ENCODE measurements at regions not wholly inside any gene's neighbourhood (a gene's known extent, or its start where the extent isn't known, plus 50 kb on each side); places are given as distances from the start of the nearest gene placed in this dataset.

DNA sequence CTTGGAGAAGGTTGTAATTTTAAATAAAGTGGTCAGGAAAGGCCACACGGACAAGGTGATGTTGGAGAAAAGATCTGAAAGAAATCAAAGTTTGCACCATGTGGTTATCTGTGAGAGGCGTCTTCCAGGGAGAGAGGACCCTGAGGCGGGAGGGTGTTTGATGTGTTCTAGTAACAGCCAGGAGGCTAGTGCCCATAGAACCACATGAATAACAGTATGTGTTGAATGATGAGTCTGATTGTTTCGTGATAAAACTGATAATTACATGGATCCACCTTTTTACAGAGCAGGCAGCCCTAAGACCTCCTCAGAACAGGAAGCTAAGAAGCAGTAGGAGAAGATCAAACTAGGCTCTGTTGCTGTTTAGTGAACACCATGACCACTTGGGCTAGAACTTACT lies 91.4 kb downstream of the SCG2 start:
- no peak overlapping the region for H3K4me3 ChIP-seq (ENCODE audit: low read depth, low read length)
- TF ChIP-seq, protein P1, sequence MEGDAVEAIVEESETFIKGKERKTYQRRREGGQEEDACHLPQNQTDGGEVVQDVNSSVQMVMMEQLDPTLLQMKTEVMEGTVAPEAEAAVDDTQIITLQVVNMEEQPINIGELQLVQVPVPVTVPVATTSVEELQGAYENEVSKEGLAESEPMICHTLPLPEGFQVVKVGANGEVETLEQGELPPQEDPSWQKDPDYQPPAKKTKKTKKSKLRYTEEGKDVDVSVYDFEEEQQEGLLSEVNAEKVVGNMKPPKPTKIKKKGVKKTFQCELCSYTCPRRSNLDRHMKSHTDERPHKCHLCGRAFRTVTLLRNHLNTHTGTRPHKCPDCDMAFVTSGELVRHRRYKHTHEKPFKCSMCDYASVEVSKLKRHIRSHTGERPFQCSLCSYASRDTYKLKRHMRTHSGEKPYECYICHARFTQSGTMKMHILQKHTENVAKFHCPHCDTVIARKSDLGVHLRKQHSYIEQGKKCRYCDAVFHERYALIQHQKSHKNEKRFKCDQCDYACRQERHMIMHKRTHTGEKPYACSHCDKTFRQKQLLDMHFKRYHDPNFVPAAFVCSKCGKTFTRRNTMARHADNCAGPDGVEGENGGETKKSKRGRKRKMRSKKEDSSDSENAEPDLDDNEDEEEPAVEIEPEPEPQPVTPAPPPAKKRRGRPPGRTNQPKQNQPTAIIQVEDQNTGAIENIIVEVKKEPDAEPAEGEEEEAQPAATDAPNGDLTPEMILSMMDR (conservative IDR thresholded peaks at IDR 0.05; ENCODE audit: low read depth, low read length) = no peak
- no peak for DNase-seq (ENCODE audit: low read depth)

DNA sequence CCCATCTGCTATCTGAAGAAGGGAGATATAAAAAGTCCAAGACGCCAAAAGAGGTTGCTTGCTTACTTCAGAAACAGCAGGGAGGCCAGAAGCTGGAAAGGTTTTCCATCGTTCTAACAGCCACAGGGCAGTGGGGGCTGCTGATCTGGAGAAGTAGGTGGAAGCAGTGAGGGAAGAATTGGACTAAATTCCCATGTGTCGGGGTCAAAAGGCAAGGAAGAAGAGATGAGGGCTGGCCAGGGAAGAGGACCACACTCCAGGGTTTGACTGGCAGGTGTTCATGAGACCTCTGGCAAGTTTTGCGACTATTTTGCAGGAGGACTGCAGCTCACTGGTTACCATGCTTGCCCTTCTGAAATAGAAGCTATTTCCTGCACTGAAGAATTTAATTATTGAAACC lies 91.0 kb downstream of the SCG2 start:
- H3K4me3 ChIP-seq (ENCODE audit: low read depth, low read length) = no peak overlapping the region
- no peak for DNase-seq (ENCODE audit: low read depth)
- TF ChIP-seq, protein P1 (conservative IDR thresholded peaks at IDR 0.05; ENCODE audit: low read depth, low read length) = no peak

DNA sequence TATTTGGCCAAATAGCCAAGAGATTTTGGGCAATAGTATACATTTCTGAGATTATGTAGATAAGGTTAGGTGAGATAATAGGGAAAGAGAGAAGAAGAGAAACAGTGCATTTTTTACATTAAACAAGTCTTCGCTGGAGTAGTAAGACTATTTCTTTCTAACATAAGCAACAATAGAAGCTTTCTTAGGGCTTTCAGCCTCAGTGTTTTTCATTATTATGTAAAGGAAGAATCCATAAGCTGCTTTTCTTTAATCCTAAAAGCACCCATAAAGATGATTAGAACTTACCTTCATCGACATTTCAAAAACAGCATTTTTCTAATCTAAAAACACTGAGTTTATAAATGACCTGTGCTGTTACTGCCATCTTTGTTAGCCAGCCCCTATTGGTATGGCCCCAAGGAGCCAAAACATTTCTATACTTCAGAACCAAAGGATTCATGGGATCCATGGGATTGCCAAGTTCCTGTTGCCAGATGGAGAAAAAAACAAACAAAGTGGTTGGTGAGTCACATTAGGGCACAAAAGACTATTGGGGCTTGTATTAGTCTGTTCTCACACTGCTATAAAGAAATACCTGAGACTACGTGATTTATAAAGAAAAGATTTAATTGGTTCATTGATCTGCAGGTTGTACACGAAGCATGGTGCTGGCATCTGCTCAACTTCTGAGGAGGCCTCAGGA lies 88.2 kb downstream of the SCG2 start:
- no peak for DNase-seq (ENCODE audit: low read depth)
- no peak overlapping the region for H3K4me3 ChIP-seq (ENCODE audit: low read depth, low read length)
- TF ChIP-seq, protein P1 (conservative IDR thresholded peaks at IDR 0.05; ENCODE audit: low read depth, low read length) = no peak

GRCh38 chr2:223519471-223519870 lies 82.7 kb downstream of the SCG2 start:
- TF ChIP-seq, protein P1 (conservative IDR thresholded peaks at IDR 0.05; ENCODE audit: low read depth, low read length) = no peak
- DNase-seq (ENCODE audit: low read depth) = no peak
- H3K4me3 ChIP-seq (ENCODE audit: low read depth, low read length) = no peak overlapping the region

GRCh38 chr2:223522796-223523195 lies 79.4 kb downstream of the SCG2 start:
- TF ChIP-seq, protein P1 (conservative IDR thresholded peaks at IDR 0.05; ENCODE audit: low read depth, low read length) = no peak
- no peak for DNase-seq (ENCODE audit: low read depth)
- H3K4me3 ChIP-seq (ENCODE audit: low read depth, low read length) = no peak overlapping the region

- no peak overlapping the region for H3K4me3 ChIP-seq (ENCODE audit: low read depth, low read length)
- no peak for DNase-seq (ENCODE audit: low read depth)
- TF ChIP-seq, protein P1 (conservative IDR thresholded peaks at IDR 0.05; ENCODE audit: low read depth, low read length) = no peak
Observed at GRCh38 chr2:223523551-223524001, 78.6 kb downstream of the SCG2 start.

DNA sequence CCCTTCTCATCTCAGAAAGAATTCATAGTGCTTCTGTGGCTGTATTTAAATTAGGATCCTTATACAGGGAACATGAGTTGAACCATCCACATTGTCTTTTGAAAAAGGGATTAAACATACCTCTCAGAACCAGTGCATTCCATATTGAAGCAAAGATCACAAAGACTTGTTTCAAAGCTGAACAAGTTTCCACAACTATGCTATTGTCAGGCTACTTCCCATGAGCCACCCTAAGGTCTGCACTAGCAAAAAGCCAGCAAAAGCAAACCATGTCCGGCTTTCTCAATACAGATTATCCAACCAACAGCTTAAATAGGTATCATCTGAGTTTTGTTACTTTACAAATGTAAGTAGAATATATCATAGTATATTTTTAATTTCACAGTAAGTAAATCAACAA lies 78.1 kb downstream of the SCG2 start:
- H3K4me3 ChIP-seq (ENCODE audit: low read depth, low read length) = no peak overlapping the region
- TF ChIP-seq, protein P1 (conservative IDR thresholded peaks at IDR 0.05; ENCODE audit: low read depth, low read length) = no peak
- DNase-seq (ENCODE audit: low read depth) = no peak
